Fibroblast of the conjunctiva (primary cell): ENCODE measurements at regions not wholly inside any gene's neighbourhood (a gene's known extent, or its start where the extent isn't known, plus 50 kb on each side); places are given as distances from the start of the nearest gene placed in this dataset.
"Not testable (repeated sequence)": the region's sequence is repeated elsewhere in the genome, so short reads cannot be mapped to it uniquely, and the experiment has no call there.

Experiments
- DNase-seq: peaks from one replicate; pipeline ENCODE4 v3.0.0-alpha.2; 2010; ENCODE audit warnings: low read depth

DNA sequence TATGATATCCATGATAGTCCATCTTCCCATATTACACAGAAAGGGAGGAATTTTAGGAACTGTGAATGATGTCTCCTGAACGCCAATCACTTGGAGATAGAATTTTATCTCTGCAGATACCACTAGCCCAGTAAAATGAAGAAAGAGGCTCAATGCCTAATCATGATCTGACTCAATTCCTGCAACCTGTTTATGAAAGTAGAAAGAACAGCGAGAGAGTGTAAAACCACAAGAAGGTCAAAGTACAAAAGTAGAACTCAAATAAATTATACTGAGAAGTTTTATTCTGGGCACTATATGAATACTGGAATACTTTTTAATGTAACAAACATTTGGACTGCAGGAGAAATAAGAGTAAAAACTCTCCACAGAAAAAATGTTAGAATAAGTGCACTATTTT is 892.1 kb upstream of the DDX18 start:
- no peak for DNase-seq

DNA sequence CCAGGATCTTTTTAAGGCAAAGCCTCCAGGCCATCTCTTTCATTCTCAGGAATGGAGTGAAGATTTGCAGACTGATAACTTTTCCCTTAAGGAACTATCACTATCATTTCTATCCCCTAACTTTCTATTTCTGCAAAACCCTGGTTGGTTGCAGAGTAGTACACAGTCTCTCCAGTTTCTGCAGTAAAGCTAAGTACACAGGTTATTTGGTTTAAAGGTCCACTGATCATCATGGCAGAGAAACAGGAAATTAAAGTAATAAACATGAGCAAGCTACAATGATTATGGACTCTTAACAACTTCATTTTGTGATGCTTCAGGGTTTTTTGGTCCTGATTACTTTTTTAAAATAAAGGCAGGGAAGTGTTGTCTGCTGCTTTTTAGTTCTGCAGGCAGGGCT is 890.0 kb upstream of the DDX18 start:
- no peak for DNase-seq

DNA sequence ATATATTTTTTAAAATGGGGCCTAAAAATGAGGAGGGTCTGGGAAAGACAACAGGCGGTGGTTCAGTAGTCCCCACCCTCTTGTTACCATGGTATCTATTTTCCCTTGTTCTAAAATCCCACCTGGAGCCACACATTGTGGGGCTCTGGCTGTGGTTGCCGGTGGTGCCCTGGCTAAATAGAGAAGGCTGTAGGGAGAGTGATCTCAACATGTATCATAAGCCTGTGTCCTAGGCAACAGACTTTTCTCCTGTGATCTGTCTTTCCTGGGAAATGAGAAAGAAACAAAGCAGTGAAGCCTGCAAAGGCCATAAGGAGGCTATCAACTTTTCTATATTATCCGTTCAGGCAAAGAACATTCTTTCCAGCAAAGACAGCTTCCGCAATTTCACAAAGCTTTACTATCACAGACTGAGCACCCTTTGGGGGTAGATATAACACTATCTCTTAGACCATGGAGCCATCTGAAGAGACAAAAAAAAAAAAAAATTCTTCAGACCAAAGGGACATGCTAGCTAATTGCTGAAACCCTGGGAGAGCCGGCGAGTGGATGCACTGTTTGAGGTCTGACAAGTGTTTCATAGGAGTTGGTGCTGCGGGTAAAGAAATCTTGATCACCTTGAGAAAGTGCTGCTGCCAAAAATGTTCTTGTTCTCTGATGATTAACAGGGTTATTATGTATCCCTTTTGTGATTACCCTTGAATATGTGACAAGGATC is 879.2 kb upstream of the DDX18 start:
- no peak for DNase-seq

DNA sequence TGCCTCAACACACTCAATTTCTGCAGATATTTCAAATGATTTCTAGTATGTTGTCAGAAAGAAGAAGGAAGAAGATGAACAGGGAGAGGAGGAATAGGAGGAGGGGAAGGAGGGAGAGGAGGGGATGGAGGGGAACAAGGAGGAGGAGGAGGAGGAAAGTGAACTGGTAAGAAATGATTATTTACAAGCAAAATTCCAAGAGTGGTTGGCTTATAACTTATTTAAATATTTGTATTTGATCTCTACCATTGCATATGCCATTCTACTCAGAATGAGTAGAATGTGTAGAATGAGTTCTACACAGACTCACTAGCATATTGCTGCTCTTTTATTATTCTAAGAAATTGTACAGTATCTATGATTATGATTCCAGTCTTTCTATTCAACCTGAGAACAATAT is 866.2 kb upstream of the DDX18 start:
- no peak for DNase-seq

DNA sequence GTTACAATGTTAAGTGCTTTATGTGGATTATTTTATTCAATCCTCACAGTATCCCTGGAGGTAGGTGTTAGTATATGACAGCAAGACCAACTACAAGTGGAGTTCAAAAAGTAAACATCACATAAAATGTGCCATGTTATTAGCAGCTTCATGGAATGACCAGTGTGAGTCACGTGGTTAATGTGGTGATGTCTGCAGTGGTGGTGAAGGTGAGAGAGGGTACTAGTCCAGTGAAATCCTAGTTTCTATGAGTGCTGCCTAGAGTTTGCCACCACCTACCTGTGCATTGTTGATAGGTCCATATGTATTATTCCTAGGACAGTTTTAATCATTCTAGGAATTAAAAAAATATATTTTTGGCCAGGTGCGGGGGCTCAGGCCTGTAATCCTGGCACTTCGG is 865.2 kb upstream of the DDX18 start:
- DNase-seq = no peak

DNA sequence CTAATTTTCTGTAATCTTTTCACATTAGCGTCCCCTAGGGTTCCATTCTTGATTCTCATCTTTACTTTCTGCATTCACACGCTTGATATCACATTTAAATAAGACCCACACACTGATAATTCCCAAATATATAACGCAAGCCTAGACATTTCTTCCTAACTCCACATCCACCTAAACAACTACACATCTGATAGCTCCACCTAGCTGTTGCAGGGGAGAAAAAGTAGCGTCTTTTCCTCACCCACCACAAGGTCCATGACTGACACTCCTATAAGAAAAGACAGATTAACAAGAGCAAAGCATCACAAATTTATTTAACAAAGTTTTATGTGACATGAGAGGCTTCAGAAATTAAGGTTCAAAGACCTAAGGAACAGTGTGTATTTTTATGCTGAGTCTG is 862.2 kb upstream of the DDX18 start:
- no peak for DNase-seq

DNA sequence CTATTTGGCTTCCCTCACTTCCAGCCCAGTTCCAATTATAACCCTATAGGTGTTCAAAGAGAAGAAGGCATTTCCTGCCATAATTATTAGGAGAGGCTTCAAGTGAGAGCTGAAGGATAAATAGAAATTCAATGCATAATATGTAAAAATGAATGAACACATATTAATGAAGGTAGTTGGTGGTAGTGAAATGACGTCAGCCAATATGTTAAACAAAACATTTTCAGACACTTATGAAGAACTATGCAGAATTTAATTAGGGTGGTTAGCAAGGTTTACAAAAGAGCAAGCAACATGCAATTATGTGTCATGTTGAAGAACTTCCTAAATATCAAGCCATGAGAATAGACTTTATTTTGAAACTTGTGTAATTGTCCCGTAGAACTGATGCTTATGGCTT is 858.8 kb upstream of the DDX18 start:
- no peak for DNase-seq

DNA sequence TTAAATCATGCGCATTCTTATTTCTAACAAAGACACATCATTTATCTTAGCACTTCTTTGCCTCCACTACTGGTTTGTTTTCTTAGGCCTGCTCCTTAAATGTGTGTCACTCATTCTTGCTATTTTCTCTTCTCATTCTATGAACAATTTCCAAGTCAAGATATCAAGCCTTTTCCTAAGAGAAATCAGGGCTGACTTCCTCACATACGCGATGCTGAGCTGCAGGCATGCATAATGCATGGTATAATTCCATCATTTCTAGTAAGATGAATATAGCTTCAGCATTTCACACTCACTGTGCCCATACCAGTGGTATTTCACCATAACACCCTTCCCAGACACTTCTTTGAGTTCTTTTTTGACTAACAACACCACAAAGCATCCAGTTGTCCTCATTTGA is 838.9 kb upstream of the DDX18 start:
- DNase-seq = no peak

DNA sequence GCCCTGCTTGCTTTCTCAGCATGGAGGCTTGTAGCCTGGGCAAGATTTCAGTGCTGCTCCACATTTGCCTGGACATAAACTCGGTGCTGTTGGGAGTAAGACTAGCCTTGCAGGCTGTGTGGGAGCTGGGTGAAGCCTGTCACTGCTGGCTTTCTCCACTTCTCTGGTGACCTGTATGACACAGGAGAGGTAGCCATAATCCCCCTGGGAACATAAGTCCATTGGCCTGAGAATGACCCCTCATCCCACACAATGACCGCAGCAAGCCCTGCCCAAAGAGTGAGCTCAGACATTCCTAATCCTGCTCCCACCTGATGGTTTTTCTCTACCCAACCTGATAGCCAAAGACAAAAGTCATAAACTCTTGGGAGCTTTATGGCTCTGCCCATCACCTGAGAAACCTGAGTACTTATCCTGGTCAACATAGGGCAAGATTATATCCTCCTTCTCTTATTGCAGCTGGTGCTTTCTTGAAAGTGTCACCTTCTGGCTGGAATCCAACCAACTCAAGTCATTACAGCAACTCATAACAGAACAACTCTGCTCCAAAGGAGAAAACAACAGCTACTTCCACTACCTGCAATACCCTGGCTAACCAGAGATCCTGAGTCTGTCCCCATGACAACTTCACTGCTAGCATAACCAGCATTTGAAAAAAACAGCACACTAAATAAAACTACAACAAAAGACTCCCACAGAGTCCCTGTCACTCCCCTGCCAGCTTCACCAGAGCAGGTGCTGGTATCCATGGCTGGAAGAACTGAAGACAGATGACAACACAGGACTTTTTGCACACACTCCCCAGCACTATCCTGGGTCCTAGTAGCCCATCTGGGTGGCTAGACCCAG is 834.4 kb upstream of the DDX18 start:
- no peak for DNase-seq

DNA sequence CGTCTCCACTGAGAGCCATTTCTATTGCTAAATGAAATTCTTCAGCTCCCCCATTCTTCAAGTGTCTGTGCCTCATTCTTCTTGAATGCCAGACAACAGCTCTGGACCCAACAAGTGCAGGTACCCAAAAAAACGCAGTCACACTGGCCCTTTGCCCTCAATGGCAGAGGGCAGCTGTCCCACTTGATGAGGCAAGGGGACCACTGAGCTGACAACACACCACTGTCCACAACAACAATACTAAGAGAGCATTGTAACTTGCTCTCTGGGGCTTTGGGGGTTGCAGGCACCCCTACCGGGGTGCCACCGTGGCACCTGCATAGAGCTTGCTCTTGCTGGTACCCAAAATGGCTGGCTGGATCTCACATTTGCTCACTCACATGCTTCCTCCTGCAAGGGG is 827.0 kb upstream of the DDX18 start:
- DNase-seq = no peak

DNA sequence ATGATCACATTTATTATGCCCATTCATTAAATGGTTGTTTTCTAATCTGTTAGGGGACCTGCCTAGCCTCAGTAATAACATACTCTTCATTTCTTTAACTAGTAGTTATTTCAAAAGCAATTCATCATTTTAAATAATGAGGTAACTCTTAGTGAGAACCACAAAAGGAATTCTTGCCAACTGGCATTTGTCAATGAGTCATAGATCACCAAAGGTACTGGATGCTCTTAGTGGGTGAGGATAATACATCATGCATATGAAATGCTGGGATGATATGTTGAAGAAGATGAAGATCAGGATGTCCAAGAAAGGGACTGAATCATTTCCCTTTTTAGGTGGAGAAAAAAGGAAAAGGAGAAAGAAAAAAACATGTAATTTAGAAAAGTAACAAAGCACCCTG is 826.2 kb upstream of the DDX18 start:
- DNase-seq = no peak

DNA sequence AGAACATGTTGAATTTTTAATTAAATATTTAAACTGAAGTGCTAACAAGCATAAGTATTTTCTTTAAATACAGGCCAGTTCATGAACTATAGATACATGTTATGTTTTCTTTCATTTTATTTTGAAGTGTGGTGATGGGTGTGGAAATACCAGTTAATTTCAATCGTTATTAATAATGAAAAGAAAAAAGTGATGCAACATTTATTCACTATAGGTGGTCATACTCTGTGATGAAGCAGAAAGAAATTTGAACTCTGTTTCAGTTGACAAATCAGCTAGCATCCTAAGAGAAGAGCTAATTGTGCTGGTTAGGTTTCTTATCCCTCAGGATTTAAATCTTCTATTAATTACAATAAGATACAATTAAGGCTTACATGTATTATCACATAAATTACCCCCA is 795.1 kb upstream of the DDX18 start:
- DNase-seq = no peak

DNA sequence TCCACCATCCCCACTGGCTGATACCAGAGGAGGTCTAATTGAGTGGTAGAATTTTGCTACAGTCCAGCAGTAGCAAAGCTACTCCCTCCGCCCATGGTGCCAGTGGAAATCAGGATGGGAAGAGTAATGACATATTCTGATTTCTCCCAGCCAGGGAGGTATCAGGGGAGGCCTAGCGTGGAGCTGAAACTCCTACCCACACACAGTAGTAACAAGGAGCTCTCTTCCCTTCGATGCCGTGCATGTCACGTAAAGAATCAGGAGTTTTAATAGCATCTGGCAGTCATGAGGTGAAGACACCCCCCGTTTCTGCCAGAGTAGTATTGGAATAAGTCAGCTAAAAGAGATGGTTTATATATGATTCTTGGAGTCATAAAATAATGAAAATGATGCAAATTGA is 786.8 kb upstream of the DDX18 start:
- DNase-seq = no peak

DNA sequence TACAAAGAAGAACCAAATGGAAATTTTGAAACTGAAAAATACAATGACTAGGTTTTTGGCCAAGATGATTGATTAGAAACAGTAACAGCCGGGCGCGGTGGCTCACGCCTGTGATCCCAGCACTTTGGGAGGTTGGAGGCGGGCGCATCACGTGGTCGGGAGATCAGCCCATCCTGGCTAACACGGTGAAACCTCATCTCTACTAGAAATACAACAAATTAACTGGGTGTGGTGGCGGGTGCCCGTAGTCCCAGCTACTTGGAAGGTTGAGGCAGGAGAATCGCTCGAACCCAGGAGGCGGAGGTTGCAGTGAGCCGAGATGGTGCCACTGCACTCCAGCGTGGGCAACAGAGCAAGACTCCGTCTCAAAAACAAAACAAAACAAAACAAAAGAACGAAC is 785.8 kb upstream of the DDX18 start:
- DNase-seq = not testable (repeated sequence)

DNA sequence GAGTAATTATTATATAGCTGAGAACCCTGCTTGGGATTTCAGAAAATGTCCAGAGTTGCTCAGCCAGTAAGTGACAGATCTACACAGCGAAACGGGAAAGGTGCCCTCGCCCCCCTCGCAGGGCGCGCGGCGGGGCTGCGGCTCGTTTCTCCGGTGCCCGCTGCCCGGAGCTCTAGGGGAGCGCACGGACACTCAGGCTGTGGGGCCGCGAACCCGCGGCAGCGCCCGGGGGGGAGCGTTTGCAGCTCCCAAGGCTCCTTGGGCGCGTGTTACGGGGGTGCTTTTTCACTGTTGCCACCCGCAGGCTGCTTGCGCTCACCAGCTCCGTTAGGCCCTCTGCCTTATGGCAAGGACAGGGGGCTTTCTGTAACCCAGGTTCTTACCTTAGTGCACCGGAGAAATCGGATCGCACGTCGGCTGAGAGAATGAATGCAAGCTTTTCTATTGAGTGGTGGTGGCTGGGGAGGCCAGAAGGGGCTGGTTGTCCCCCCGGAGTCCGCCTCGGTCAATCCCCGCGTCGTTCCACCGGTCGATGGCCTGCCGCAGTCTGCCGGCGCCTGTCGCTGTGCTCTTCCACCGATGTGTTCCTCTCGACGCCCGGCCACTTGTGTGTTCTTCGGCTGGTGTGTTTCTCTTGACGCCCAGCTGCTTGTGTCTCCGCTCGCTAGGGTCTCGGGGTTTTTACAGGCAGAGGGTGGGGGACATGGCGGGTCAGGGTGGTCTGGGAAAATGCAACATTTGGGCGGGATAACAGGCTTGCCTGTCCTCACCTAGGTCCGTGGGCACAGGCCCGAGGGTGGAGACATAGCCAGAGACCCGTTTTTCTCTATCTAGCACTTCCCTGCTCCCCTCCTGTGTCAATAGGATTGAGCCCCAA is 758.8 kb upstream of the DDX18 start:
- no peak for DNase-seq

DNA sequence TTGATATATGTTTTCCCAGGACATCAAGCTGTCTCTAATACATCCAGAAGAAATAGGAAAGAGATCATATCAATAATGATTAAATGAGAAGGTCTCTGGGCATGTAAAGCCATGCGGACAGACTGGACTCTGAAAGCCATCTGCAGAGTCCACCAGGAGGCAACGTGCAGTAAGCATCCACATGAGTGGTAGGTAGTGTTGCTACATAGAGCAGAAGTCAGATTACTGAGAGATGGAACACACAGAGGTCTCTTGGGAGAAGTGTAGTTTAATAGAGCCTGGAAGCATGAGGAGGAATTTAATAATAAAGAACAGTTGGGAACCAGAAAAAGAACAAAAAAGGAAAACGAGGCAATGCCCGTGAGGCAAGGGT is 758.1 kb upstream of the DDX18 start:
- DNase-seq = no peak

DNA sequence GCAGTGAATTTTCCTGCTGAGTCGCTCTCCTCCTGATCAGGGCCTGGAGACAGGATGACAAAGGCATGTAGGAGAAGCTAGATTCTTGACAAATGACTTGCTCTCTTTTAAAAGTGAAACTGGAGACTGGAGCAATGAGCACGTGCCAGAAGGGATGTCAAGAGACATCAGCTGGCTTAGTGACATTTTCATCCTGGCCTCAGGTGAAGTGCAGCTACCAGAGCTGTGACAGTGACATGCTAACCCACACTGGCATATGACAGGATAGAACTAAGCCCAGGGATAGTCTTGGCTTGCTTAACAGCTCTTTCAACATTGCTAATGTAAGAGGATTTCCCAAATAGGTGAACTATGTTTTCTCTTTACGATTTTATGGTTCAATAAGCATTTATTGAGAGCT is 757.5 kb upstream of the DDX18 start:
- DNase-seq = no peak

DNA sequence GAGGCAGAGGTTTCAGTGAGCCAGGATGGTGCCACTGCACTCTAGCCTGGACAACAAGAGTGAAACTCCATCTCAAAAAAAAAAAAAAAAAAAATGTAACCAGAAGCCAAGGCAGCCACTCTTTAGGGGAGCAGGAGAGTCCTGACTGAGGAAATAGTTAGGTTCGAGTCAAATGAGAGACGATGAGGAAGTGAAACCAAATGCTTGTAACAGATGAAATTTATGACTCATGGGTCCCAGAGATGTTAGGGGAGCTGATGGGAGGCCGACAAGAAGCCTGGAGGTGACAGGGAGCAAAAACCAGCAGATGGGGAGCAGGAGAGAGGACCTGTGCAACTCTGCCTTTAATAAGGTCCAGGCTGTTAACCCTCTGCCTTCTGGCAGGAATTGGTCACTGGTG is 756.1 kb upstream of the DDX18 start:
- DNase-seq = no peak

DNA sequence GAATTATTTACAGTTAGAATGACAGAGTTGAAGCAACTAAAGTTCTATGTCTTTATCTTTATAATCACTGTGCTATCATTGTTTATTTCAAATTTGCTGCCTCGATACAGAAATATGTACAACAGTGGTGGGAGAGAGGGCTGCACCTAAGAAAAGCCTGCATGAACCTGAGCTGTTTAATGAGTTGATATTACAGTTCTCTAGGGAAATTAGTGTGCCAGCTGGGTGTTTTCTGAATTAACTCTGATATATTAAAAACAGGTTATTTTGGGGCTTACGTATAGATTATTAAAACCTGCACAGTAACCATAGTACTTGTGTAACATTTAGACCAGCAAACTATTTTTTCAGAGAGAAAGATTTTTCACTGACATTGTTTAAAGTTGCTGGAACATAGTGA is 750.5 kb upstream of the DDX18 start:
- DNase-seq = no peak

DNA sequence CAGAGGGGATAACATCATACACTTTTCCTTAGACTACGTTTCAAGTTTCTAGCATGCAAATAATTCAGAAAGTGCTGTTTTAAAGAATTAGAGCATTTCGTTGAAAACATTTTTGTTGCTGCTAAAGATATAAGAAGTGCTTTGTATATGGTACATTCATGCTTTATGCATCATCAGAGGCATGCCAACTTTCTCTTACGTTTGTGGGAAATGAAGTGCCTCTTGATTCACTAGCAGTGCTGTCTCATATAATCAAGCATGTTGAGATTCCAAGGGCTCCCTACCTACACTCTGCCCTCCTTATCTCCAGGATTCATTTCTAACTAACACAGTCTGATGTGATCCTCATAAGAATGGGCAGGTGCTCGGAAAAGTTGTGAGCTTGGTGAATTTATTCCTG is 748.6 kb upstream of the DDX18 start:
- no peak for DNase-seq

DNA sequence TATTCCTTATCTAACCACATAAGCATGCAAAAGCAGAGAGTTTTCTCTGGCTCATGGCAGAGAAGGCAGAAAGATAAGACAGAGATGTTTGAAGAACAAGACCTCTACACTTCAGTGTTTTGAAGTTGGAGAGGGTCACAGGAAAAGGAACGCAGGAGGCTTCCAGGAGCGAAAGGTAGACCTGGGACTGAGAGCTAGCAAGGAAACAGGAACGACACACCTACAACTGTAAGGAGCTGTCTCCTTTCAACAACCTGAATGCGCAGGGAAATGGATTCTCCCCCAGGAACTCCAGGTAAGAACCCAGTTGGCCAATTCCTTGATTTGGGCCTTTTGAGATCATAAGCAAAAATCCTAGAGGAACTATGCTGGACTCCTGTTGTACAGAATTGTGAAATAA is 746.6 kb upstream of the DDX18 start:
- no peak for DNase-seq

DNA sequence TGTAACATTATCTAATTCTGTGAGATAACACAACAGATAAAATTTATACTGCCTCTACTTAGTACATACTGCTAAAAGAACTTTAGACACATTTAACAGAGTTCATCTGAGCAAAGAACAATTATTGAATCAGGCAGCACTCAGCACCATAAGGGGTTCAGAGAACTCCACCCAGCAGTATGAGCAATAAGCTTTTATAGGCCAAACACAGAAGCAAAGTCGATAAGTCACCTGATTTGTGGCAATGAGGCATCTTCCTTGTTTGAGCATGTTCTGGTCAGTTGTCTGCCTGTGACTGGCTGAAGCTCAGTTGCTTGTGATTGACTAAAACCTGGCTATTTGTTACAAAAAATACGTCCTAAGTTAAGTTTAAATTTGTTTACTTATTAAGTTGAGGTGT is 746.1 kb upstream of the DDX18 start:
- DNase-seq = no peak

DNA sequence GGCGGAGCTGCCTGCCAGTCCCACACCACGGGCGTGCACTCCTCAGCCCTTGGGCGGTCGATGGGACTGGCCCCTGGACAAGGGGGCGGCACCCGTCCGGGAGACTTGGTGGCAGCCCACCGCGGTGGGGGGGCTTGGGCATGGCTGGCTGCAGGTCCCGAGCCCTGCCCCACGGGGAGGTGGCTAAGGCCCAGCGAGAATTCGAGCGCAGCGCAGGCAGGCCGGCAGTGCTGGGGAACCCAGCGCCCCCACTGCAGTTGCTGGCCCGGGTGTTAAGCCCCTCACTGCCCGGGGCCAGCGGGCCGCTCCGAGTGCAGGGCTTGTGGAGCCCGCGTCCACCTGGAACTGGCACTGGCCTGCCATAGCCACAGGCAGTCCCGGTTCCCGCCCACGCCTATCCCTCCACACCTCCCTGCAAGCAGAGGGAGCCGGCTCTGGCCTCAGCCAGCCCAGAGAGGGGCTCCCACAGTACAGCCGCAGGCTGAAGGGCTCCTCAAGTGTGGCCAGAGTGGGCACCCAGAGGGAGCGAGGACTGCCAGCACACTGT is 742.9 kb upstream of the DDX18 start:
- no peak for DNase-seq
